OCI-LY1 (cell line): ENCODE measurements at regions not wholly inside any gene's neighbourhood (a gene's known extent, or its start where the extent isn't known, plus 50 kb on each side); places are given as distances from the start of the nearest gene placed in this dataset.

ENCODE experiments used
- CTCF ChIP-seq: fragments of 200-600 bp; sonication (generic), shearing (Covaris generic); IDR thresholded peaks from 2 replicates; pipeline ENCODE4 v1.5.1; 2017; ENCODE audit warnings: mild to moderate bottlenecking, antibody characterized with exemption, low read length, moderate library complexity, mixed read lengths
- EZH2 ChIP-seq: fragments of 200-600 bp; sonication (generic), shearing (Covaris generic); IDR thresholded peaks from 2 replicates; pipeline ENCODE4 v1.8.0; 2017; ENCODE audit warnings: borderline replicate concordance, mixed run types, mild to moderate bottlenecking, antibody characterized with exemption, low read length, moderate library complexity, mixed read lengths

- TF ChIP-seq CTCF (no peak), EZH2 (no peak)
These were observed 277.4 kb downstream of the NKX6-1 start for GRCh38 chr4:84221704-84222103.
